Upper lobe of left lung (tissue), 4 donors: ENCODE measurements at regions not wholly inside any gene's neighbourhood (a gene's known extent, or its start where the extent isn't known, plus 50 kb on each side); places are given as distances from the start of the nearest gene placed in this dataset.

Experiments
- EP300 ChIP-seq, 4 donors: sonication (generic); formaldehyde crosslinking; IDR thresholded peaks; one replicate each; pipeline ENCODE4 v1.5.1; 2017; ENCODE audit warnings: antibody characterized with exemption in 4 of 4, control low read depth in 2 of 4
- TF ChIP-seq, protein P1 (sequence below), 6 experiments: fragments of 450-650 bp in 4 of 6; fragments of 200-600 bp in 2 of 6; sonication (generic) in 2 of 6; IDR thresholded peaks; one replicate each; pipeline ENCODE4 v1.5.1; 2016 to 2019; ENCODE audit warnings: antibody characterized with exemption in 6 of 6

DNA sequence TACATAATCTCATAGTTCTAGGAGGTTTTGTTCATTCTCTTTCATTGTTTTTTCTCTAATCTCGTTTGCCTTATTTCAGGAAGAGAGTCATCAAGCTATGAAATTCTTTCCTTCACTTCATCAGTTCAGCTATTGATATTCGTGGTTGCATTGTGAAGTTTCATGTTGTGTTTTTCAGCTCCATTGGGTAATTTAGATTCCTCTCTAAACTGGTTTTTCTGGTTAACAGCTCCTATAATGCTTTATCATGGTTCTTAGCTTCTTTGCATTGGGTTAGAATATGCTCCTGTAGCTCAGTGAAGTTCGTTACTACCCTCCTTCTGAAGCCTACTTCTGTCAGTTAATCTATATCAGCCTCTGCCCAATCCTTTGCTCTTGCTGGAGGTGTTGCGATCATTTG, 69.4 kb upstream of the CD96 start:
- TF ChIP-seq, protein P1, sequence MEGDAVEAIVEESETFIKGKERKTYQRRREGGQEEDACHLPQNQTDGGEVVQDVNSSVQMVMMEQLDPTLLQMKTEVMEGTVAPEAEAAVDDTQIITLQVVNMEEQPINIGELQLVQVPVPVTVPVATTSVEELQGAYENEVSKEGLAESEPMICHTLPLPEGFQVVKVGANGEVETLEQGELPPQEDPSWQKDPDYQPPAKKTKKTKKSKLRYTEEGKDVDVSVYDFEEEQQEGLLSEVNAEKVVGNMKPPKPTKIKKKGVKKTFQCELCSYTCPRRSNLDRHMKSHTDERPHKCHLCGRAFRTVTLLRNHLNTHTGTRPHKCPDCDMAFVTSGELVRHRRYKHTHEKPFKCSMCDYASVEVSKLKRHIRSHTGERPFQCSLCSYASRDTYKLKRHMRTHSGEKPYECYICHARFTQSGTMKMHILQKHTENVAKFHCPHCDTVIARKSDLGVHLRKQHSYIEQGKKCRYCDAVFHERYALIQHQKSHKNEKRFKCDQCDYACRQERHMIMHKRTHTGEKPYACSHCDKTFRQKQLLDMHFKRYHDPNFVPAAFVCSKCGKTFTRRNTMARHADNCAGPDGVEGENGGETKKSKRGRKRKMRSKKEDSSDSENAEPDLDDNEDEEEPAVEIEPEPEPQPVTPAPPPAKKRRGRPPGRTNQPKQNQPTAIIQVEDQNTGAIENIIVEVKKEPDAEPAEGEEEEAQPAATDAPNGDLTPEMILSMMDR (IDR thresholded peaks at IDR 0.05): no peak
- TF ChIP-seq EP300 (IDR thresholded peaks at IDR 0.05): no peak
